ENCODE measurements at regions not wholly inside any gene's neighbourhood (a gene's known extent, or its start where the extent isn't known, plus 50 kb on each side); places are given as distances from the start of the nearest gene placed in this dataset.

DNA sequence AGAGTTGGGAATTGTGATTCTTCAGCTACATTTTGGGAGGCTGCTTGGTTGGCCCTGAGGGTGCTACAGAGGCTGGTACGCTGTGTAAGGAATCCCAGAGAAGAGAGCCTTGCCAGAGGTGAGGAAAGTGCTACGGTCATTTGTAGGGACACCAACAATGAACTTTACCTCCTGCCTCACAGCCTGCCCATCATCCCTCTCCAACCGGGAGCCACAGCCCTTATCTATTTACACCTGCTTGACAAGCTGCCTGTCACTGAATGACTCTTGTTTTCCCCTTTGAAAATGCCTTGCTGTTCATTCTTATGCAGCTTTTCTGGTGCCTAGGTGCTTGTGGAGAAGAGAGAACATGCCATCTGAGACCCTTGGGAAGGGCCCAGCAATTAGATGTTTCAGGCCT lies 110.8 kb downstream of the PCSK1 start:
- POLR2A ChIA-PET, result no interaction called here
- H3K4me1 ChIP-seq (ENCODE audit: control insufficient read depth, insufficient read depth, low read length), result peaks cover 4% of the 10 kb centered on the region; the same call in 1 of the 2 replicates
- TF ChIP-seq POLR2AphosphoS5 (IDR thresholded peaks at IDR 0.05; ENCODE audit: low read depth, low read length), result no peak
- DNase-seq (ENCODE audit: low read depth, low spot score) (no peak), ATAC-seq (no peak)
- no peaks in the 10 kb centered on the region for H3K36me3 ChIP-seq (ENCODE audit: control insufficient read depth, insufficient read depth, low read length)
- in situ Hi-C loops (cut with HindIII; ENCODE audit: low pct_unique_long_range_greater_than_20kb, low sequenced_read_pairs), result no loop called here
- no peaks in the 10 kb centered on the region for H3K9me3 ChIP-seq (ENCODE audit: control insufficient read depth, insufficient read depth, low read depth, low read length)
- H3K27ac ChIP-seq (ENCODE audit: low read length), result no peak overlapping the region
- intact Hi-C loops (cut with micrococcal nuclease; ENCODE audit: unreplicated experiment), result no loop called here
- CTCF ChIA-PET, result no interaction called here
- H3K27me3 ChIP-seq (ENCODE audit: control insufficient read depth, insufficient read depth, low read length), result no peaks in the 10 kb centered on the region
- no TSS peak for BruUV-seq (replicated peaks)
- no peak overlapping the region for H3K4me3 ChIP-seq (ENCODE audit: low read depth in 2 of 2, low read length in 2 of 2)

DNA sequence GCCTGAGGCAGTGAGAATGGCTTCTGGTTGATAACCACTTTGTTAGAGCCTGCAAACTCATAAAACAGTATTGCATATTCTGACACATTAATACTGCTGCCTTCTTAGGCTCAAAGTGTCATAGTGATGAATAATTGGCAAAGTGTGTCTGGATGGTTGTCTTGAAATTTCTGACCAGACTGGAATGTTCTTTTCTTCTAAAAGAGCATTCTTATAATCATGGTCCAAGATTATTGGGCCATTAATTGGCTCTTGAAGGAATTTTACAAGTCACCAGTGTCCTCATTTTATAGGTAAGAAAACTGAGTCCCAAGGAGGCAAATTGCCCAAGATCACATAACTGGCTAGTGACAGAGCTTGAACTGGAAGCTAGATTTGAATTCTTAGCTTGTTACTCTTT lies 111.7 kb downstream of the PCSK1 start:
- POLR2A ChIA-PET, result no interaction called here

More for the DNA sequence above, 111.7 kb downstream of the PCSK1 start:
- intact Hi-C loops (cut with micrococcal nuclease; ENCODE audit: unreplicated experiment), result no loop called here
- BruUV-seq (replicated peaks), result no TSS peak
- Histone ChIP-seq H3K36me3 (ENCODE audit: control insufficient read depth, insufficient read depth, low read length) (no peaks in the 10 kb centered on the region), H3K9me3 (ENCODE audit: control insufficient read depth, insufficient read depth, low read depth, low read length) (no peaks in the 10 kb centered on the region), H3K4me1 (ENCODE audit: control insufficient read depth, insufficient read depth, low read length) (peaks cover 4% of the 10 kb centered on the region; the same call in 1 of the 2 replicates), H3K27ac (ENCODE audit: low read length) (no peak overlapping the region), H3K27me3 (ENCODE audit: control insufficient read depth, insufficient read depth, low read length) (no peaks in the 10 kb centered on the region), H3K4me3 (ENCODE audit: low read depth in 2 of 2, low read length in 2 of 2) (no peak overlapping the region)
- DNase-seq (ENCODE audit: low read depth, low spot score) (no peak), ATAC-seq (no peak)
- CTCF ChIA-PET, result no interaction called here
- in situ Hi-C loops (cut with HindIII; ENCODE audit: low pct_unique_long_range_greater_than_20kb, low sequenced_read_pairs), result no loop called here
- TF ChIP-seq TCF7L2 (IDR thresholded peaks at IDR 0.05; ENCODE audit: low read depth, low read length) (no peak), POLR2AphosphoS5 (IDR thresholded peaks at IDR 0.05; ENCODE audit: low read depth, low read length) (no peak), SIN3A (IDR thresholded peaks at IDR 0.05; ENCODE audit: borderline replicate concordance, insufficient read depth, low read depth, low read length) (no peak), CTCF (IDR thresholded peaks at IDR 0.05) (no peak), REST (IDR thresholded peaks at IDR 0.05; ENCODE audit: insufficient read depth in 1 of 2, low read depth in 2 of 2, low read length in 1 of 2) (no peak)
